ENCODE measurements at regions not wholly inside any gene's neighbourhood (a gene's known extent, or its start where the extent isn't known, plus 50 kb on each side); places are given as distances from the start of the nearest gene placed in this dataset.

DNA sequence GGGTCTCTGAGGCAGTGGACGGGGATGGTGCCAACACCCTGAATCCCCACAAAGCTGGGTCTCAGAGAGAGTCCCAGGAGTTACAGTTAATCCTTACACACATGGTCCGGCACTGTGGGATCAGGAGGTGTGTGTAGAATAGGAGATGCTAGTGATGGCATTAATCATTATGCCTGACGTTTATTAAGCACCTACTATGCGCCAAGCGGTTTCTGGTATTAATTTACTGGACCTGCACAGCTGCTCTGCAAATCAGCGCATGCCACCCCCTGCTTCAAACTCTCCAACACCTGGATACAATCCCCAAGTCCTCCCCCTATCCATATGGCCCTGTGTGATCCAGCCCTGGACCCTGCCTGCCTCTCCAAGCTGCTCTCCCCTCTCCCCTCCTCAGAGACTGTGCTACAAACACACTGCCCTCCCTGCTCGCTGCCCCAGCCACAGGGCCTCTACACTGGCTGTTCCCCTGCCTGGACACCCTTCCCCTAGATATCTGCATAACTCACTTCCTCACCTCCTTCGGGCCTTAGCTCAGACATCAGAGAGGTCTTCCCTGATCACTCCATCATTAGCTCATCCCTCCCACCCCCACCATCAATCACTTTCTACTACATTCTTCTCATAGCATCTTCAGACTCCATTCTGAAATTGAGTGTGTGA is 86.0 kb downstream of the RFLNA start:
- TF ChIP-seq, protein P1, sequence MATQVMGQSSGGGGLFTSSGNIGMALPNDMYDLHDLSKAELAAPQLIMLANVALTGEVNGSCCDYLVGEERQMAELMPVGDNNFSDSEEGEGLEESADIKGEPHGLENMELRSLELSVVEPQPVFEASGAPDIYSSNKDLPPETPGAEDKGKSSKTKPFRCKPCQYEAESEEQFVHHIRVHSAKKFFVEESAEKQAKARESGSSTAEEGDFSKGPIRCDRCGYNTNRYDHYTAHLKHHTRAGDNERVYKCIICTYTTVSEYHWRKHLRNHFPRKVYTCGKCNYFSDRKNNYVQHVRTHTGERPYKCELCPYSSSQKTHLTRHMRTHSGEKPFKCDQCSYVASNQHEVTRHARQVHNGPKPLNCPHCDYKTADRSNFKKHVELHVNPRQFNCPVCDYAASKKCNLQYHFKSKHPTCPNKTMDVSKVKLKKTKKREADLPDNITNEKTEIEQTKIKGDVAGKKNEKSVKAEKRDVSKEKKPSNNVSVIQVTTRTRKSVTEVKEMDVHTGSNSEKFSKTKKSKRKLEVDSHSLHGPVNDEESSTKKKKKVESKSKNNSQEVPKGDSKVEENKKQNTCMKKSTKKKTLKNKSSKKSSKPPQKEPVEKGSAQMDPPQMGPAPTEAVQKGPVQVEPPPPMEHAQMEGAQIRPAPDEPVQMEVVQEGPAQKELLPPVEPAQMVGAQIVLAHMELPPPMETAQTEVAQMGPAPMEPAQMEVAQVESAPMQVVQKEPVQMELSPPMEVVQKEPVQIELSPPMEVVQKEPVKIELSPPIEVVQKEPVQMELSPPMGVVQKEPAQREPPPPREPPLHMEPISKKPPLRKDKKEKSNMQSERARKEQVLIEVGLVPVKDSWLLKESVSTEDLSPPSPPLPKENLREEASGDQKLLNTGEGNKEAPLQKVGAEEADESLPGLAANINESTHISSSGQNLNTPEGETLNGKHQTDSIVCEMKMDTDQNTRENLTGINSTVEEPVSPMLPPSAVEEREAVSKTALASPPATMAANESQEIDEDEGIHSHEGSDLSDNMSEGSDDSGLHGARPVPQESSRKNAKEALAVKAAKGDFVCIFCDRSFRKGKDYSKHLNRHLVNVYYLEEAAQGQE (IDR thresholded peaks at IDR 0.05; ENCODE audit: insufficient read depth in 1 of 2, low read depth in 2 of 2, low read length in 1 of 2) = no peak
- TF ChIP-seq CTCF (IDR thresholded peaks at IDR 0.05) = no peak
- TF ChIP-seq POLR2AphosphoS5 (IDR thresholded peaks at IDR 0.05; ENCODE audit: low read depth, low read length) = no peak
- no peak for TF ChIP-seq SIN3A (IDR thresholded peaks at IDR 0.05; ENCODE audit: borderline replicate concordance, insufficient read depth, low read depth, low read length)

Data from Panc1 (cell line).